ENCODE measurements at regions not wholly inside any gene's neighbourhood (a gene's known extent, or its start where the extent isn't known, plus 50 kb on each side); places are given as distances from the start of the nearest gene placed in this dataset.

DNA sequence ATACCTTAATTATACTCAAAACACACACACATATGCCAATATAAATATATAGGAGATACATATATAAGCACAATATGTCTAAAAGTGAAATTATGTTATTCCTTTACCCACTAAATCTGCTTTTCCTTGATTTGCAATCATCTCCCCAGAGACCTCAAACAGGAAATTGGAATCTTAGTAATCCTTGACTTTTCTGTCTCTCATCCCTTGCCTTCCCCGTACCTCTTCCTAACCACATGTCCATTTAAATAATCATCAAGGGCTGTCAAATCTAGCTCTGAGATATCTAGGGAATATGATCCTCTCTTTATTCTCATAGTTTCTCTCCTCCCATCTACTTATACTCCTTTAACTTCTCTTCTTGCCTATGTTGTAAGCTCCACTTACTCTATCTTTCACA is 336.6 kb downstream of the HGF start:
- in situ Hi-C loops (cut with HindIII; ENCODE audit: low sequenced_read_pairs): loop anchor here (25.0 kb wide), 1 partner anchor 521 kb away; the partner anchor contains the start of gene SEMA3C
- TF ChIP-seq, protein P1, sequence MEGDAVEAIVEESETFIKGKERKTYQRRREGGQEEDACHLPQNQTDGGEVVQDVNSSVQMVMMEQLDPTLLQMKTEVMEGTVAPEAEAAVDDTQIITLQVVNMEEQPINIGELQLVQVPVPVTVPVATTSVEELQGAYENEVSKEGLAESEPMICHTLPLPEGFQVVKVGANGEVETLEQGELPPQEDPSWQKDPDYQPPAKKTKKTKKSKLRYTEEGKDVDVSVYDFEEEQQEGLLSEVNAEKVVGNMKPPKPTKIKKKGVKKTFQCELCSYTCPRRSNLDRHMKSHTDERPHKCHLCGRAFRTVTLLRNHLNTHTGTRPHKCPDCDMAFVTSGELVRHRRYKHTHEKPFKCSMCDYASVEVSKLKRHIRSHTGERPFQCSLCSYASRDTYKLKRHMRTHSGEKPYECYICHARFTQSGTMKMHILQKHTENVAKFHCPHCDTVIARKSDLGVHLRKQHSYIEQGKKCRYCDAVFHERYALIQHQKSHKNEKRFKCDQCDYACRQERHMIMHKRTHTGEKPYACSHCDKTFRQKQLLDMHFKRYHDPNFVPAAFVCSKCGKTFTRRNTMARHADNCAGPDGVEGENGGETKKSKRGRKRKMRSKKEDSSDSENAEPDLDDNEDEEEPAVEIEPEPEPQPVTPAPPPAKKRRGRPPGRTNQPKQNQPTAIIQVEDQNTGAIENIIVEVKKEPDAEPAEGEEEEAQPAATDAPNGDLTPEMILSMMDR (IDR thresholded peaks at IDR 0.05; ENCODE audit: low read depth, low read length, missing control alignments): no peak
- no peak overlapping the region for H3K4me3 ChIP-seq (ENCODE audit: low read depth, low read length)
- DNase-seq (ENCODE audit: low read depth): no peak

- DNase-seq (ENCODE audit: low read depth): no peak
- TF ChIP-seq, protein P1 (IDR thresholded peaks at IDR 0.05; ENCODE audit: low read depth, low read length, missing control alignments): no peak
- H3K4me3 ChIP-seq (ENCODE audit: low read depth, low read length): no peak overlapping the region
- in situ Hi-C loops (cut with HindIII; ENCODE audit: low sequenced_read_pairs): loop anchor here (25.0 kb wide), 1 partner anchor 518 kb away; the partner anchor contains the start of gene SEMA3C
Observed at GRCh38 chr7:81430761-81431160, 339.1 kb downstream of the HGF start.

DNA sequence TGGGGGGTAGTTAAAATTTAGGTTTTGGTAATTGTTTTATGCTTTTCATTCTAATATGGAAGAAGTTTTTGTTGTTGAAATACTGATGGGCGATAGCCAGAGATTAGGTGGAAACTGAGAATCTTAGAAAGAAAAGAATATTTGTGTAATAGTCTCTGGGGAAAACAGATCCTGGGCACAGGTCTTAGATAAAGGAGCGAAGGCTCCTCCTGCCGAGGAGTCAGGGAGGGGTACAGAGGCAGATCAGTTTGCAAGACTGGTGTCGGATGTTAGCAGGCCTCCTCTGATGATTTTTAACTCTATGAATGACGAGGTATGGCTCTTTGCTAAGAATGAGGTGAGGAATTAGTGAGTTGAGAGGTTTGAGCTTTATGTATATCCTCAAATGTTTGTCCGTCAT is 339.7 kb downstream of the HGF start:
- DNase-seq (ENCODE audit: low read depth): no peak
- TF ChIP-seq, protein P1 (IDR thresholded peaks at IDR 0.05; ENCODE audit: low read depth, low read length, missing control alignments): peak; percentile 25
- no peak overlapping the region for H3K4me3 ChIP-seq (ENCODE audit: low read depth, low read length)
- in situ Hi-C loops (cut with HindIII; ENCODE audit: low sequenced_read_pairs): loop anchor here (25.0 kb wide), 1 partner anchor 518 kb away; the partner anchor contains the start of gene SEMA3C

DNA sequence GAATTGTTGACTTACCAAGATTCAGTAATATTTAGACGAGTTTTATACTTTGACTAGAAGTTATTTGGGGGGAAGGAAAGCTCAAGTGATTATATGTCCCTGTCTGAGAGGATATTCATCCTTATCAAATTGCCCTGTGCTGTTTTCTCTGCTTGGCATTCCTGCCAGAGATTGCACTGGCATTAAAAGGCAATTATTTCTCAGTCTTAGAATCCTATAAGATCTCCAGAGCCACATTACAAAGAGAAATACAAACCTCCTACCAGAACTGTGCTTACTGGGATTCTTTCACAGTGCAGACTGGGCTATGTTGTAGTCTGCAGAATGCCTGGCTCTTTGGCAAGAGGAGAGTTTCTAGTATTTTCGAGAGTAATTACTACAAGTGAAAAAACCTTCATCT is 342.4 kb downstream of the HGF start:
- no peak for DNase-seq (ENCODE audit: low read depth)
- H3K4me3 ChIP-seq (ENCODE audit: low read depth, low read length): no peak overlapping the region
- TF ChIP-seq, protein P1 (IDR thresholded peaks at IDR 0.05; ENCODE audit: low read depth, low read length, missing control alignments): no peak
- in situ Hi-C loops (cut with HindIII; ENCODE audit: low sequenced_read_pairs): loop anchor here (25.0 kb wide), 1 partner anchor 515 kb away; the partner anchor contains the start of gene SEMA3C

DNA sequence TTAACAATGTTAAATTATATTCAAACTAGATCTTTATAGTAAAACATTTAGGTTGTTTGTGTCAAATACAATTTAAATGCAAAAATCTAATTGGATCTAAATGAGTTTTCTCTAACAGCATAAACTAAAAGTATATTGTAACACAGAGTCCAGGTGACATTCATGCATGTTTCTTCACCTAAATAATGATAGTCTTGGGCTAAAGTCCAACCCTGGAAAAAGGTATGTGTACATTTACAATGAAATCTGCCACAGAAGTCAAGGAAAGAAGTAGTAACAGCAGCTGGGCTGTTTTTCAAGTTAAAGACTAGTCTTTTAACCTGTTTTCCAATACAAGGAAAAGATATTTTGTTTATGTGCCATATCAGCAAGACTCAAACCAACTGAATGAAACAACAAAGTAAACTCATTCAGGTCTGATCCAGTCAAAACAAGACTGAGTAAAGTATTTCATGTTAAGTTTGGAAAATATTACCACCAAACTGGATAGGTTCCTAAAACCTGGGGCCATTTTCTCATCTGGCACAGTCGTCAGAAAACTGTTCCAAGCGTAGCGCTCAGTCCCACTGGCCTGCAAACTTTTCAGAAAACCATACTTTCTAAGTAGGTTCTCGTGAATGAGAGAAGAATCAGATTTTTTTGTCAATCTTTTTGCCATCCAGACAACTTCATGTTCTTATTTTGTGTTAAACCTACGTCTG is 349.2 kb downstream of the HGF start:
- TF ChIP-seq, protein P1 (IDR thresholded peaks at IDR 0.05; ENCODE audit: low read depth, low read length, missing control alignments): no peak
- no peak for DNase-seq (ENCODE audit: low read depth)
- no peak overlapping the region for H3K4me3 ChIP-seq (ENCODE audit: low read depth, low read length)
- in situ Hi-C loops (cut with HindIII; ENCODE audit: low sequenced_read_pairs): no loop called here

DNA sequence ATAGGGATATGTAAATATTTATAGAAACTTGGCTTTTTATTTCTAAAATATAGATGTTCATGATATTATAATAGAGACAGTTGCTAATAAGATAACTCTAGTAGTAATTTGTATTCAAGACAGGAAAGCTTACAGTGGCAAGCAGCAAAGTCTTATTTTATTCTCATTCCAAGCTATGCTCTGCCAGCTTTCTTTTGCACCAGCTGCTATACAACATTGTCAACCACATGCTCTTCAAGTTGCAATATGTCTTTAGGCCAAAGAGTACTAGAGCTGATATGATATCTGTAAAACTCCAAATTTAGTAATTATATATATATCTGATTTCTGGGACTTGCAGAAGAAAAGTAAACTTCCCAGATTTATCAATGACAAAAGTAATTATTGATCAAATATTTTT is 350.1 kb downstream of the HGF start:
- TF ChIP-seq, protein P1 (IDR thresholded peaks at IDR 0.05; ENCODE audit: low read depth, low read length, missing control alignments): no peak
- H3K4me3 ChIP-seq (ENCODE audit: low read depth, low read length): no peak overlapping the region

More for the DNA sequence above, 350.1 kb downstream of the HGF start:
- in situ Hi-C loops (cut with HindIII; ENCODE audit: low sequenced_read_pairs): no loop called here
- DNase-seq (ENCODE audit: low read depth): no peak

All from astrocyte of the cerebellum (primary cell).